GM19463 (cell line): ENCODE measurements at regions not wholly inside any gene's neighbourhood (a gene's known extent, or its start where the extent isn't known, plus 50 kb on each side); places are given as distances from the start of the nearest gene placed in this dataset.
"Not testable (repeated sequence)": the region's sequence is repeated elsewhere in the genome, so short reads cannot be mapped to it uniquely, and the experiment has no call there.

ENCODE experiments used
- ATAC-seq: cut with Tn5 transposase; IDR thresholded peaks from one replicate; pipeline ENCODE4 v1.9.1; 2021; ENCODE audit warnings: mild to moderate bottlenecking, moderate library complexity; ENCODE audit not compliant: unreplicated experiment

- no peak for ATAC-seq
Measured at GRCh38 chr11:95652002-95652472, 137.5 kb downstream of the FAM76B start.

- ATAC-seq, result no peak
Measured at GRCh38 chr11:95650276-95650675, 139.3 kb downstream of the FAM76B start.

GRCh38 chr11:95647871-95648270, 141.7 kb downstream of the FAM76B start:
- no peak for ATAC-seq

- no peak for ATAC-seq
Measured at GRCh38 chr11:95647355-95647754, 142.2 kb downstream of the FAM76B start.

- peak; percentile 99 for ATAC-seq
Measured at GRCh38 chr11:95641495-95641894, 148.1 kb downstream of the FAM76B start.

GRCh38 chr11:95638501-95638900, 151.1 kb downstream of the FAM76B start:
- ATAC-seq, result no peak

- ATAC-seq, result no peak
Measured at GRCh38 chr11:95625164-95625900, 164.2 kb downstream of the FAM76B start.

- no peak for ATAC-seq
Measured at GRCh38 chr11:95616256-95616804, 173.3 kb downstream of the FAM76B start.

- ATAC-seq, result no peak
Measured at GRCh38 chr11:95611827-95612226, 177.8 kb downstream of the FAM76B start.

- not testable (repeated sequence) for ATAC-seq
Measured at GRCh38 chr11:95610185-95610584, 179.4 kb downstream of the FAM76B start.

GRCh38 chr11:95608093-95608492, 181.5 kb downstream of the FAM76B start:
- no peak for ATAC-seq

- no peak for ATAC-seq
Measured at GRCh38 chr11:95606824-95607223, 182.8 kb downstream of the FAM76B start.

- ATAC-seq, result no peak
Measured at GRCh38 chr11:95605271-95605940, 184.2 kb downstream of the FAM76B start.

- no peak for ATAC-seq
Measured at GRCh38 chr11:95599959-95600586, 189.5 kb downstream of the FAM76B start.

GRCh38 chr11:95595973-95596489, 193.6 kb downstream of the FAM76B start:
- no peak for ATAC-seq

- no peak for ATAC-seq
Measured at GRCh38 chr11:95595541-95595940, 194.0 kb downstream of the FAM76B start.

- ATAC-seq, result no peak
Measured at GRCh38 chr11:95593111-95593510, 196.5 kb downstream of the FAM76B start.

GRCh38 chr11:95592471-95592870, 197.1 kb downstream of the FAM76B start:
- no peak for ATAC-seq

GRCh38 chr11:95589893-95590612, 199.5 kb downstream of the FAM76B start:
- no peak for ATAC-seq

- ATAC-seq, result no peak
Measured at GRCh38 chr11:95588821-95589220, 200.8 kb downstream of the FAM76B start.

GRCh38 chr11:95586661-95587060, 202.9 kb downstream of the FAM76B start:
- no peak for ATAC-seq
